ENCODE measurements at regions not wholly inside any gene's neighbourhood (a gene's known extent, or its start where the extent isn't known, plus 50 kb on each side); places are given as distances from the start of the nearest gene placed in this dataset.

DNA sequence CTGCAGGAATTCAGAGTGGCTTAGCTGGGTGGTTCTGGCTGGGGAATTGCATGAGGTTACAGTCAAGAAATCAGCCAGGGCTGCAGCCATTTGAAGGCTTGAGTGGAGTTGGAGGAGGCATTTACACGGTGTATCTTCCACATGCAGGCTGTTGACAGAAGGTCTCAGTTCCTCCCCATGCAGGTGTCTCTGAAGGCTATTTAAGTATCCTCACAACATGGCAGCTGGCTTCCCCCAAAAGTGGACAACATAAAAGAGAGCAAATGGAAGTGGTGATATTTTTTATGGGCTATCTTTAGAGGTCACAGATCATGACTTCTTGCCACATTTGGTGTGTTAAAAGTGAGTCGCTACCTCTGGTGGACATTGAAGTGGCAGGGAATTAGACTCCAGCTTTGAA is 60.1 kb upstream of the SPRED1 start:
- DNase-seq (ENCODE audit: low read depth): no peak
- TF ChIP-seq MYC (IDR thresholded peaks at IDR 0.05; ENCODE audit: low read depth, low read length) (no peak), POLR2A (IDR thresholded peaks at IDR 0.05; ENCODE audit: extremely low read depth, insufficient read length) (no peak), CTCF (IDR thresholded peaks at IDR 0.05; ENCODE audit: low read depth, low read length) (no peak)
- TF ChIP-seq, protein P1, sequence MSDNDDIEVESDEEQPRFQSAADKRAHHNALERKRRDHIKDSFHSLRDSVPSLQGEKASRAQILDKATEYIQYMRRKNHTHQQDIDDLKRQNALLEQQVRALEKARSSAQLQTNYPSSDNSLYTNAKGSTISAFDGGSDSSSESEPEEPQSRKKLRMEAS (IDR thresholded peaks at IDR 0.05; ENCODE audit: low read depth, low read length): no peak
- no peak overlapping the region for H3K4me3 ChIP-seq (ENCODE audit: low read depth, low read length)

DNA sequence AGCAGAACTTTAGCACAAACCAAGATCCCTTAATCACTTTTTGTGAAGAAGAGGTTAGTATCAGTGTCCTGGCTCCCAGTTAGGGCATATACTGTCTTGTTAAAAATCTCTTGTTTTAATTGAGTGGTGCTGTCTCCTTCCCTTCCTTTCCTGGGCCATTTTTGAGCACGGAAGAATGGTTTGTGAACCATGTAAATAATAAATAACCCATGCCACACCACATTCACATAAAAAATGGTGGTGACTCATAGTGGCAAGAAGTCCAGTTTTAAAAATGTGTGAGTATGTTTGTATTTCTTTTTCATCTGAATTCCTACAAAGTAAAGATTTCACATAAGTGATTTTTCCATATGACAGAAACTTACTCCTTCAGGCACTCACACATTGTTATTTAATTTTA is 59.1 kb upstream of the SPRED1 start:
- no peak overlapping the region for H3K4me3 ChIP-seq (ENCODE audit: low read depth, low read length)
- no peak for DNase-seq (ENCODE audit: low read depth)
- TF ChIP-seq MYC (IDR thresholded peaks at IDR 0.05; ENCODE audit: low read depth, low read length) (no peak), POLR2A (IDR thresholded peaks at IDR 0.05; ENCODE audit: extremely low read depth, insufficient read length) (no peak), CTCF (IDR thresholded peaks at IDR 0.05; ENCODE audit: low read depth, low read length) (no peak)
- TF ChIP-seq, protein P1 (IDR thresholded peaks at IDR 0.05; ENCODE audit: low read depth, low read length): no peak

- no peak for DNase-seq (ENCODE audit: low read depth)
- TF ChIP-seq MYC (IDR thresholded peaks at IDR 0.05; ENCODE audit: low read depth, low read length): no peak
- TF ChIP-seq CTCF (IDR thresholded peaks at IDR 0.05; ENCODE audit: low read depth, low read length): no peak
- TF ChIP-seq POLR2A (IDR thresholded peaks at IDR 0.05; ENCODE audit: extremely low read depth, insufficient read length): no peak
- TF ChIP-seq, protein P1 (IDR thresholded peaks at IDR 0.05; ENCODE audit: low read depth, low read length): no peak
- H3K4me3 ChIP-seq (ENCODE audit: low read depth, low read length): no peak overlapping the region
These were observed 57.3 kb upstream of the SPRED1 start for GRCh38 chr15:38195191-38195901.

GRCh38 chr15:38196076-38196475 is 56.6 kb upstream of the SPRED1 start:
- TF ChIP-seq MYC (IDR thresholded peaks at IDR 0.05; ENCODE audit: low read depth, low read length): no peak
- TF ChIP-seq, protein P1 (IDR thresholded peaks at IDR 0.05; ENCODE audit: low read depth, low read length): no peak
- TF ChIP-seq CTCF (IDR thresholded peaks at IDR 0.05; ENCODE audit: low read depth, low read length): no peak
- TF ChIP-seq POLR2A (IDR thresholded peaks at IDR 0.05; ENCODE audit: extremely low read depth, insufficient read length): no peak
- no peak for DNase-seq (ENCODE audit: low read depth)
- no peak overlapping the region for H3K4me3 ChIP-seq (ENCODE audit: low read depth, low read length)

DNA sequence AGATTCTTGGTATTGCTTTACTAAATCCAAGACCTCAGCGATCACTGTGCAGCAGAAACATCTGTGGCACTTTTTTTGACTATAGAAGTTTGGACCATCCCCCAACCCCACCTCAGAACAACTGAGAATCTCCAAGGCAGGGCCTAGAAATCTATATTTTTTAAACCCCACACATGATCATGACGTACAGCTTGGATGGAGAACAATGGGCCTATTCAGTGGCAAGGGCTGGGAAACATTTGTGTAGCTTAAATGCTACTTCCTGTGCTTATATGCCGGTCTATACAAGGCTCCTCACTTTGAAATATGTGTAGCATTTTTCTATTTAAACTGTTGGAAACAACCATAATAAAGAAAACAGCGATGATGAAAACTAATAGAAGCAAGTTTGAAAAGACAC is 55.1 kb upstream of the SPRED1 start:
- no peak overlapping the region for H3K4me3 ChIP-seq (ENCODE audit: low read depth, low read length)
- DNase-seq (ENCODE audit: low read depth): no peak
- TF ChIP-seq CTCF (IDR thresholded peaks at IDR 0.05; ENCODE audit: low read depth, low read length) (no peak), MYC (IDR thresholded peaks at IDR 0.05; ENCODE audit: low read depth, low read length) (no peak), POLR2A (IDR thresholded peaks at IDR 0.05; ENCODE audit: extremely low read depth, insufficient read length) (no peak)
- TF ChIP-seq, protein P1 (IDR thresholded peaks at IDR 0.05; ENCODE audit: low read depth, low read length): no peak

All from NB4 (cell line).